CD14-positive monocyte (primary cell): ENCODE measurements at regions not wholly inside any gene's neighbourhood (a gene's known extent, or its start where the extent isn't known, plus 50 kb on each side); places are given as distances from the start of the nearest gene placed in this dataset.

ENCODE experiments used
- DNase-seq, 3 donors: peaks; one replicate each; pipeline ENCODE4 v3.0.0-alpha.2; 2011 to 2022
- H2AFZ ChIP-seq: 2 replicates; pipeline ENCODE4 v1.6.0; 2012; ENCODE audit warnings: mild to moderate bottlenecking, low read depth, low read length, inconsistent platforms; ENCODE audit not compliant: insufficient read depth, poor library complexity, severe bottlenecking
- H3K27ac ChIP-seq, 2 donors: 1 replicate in 1 of 2; 2 replicates in 1 of 2; pipeline ENCODE4 v1.5.1; 2012 to 2013; ENCODE audit warnings: low read length in 2 of 2, control low read depth in 1 of 2, inconsistent platforms in 1 of 2, low read depth in 1 of 2, mild to moderate bottlenecking in 1 of 2
- H3K27me3 ChIP-seq, 2 donors: one replicate each; pipeline versions ENCODE4 v1.6.0 to v1.6.1; 2011 to 2013; ENCODE audit warnings: low read length in 2 of 2; ENCODE audit not compliant: control insufficient read depth in 2 of 2, insufficient read depth in 2 of 2
- H3K36me3 ChIP-seq, 2 donors: replicated peaks in 1 of 2; 1 replicate in 1 of 2; 2 replicates in 1 of 2; pipeline versions ENCODE4 v1.5.1 to v1.6.1; 2012 to 2013; ENCODE audit warnings: low read length in 2 of 2, control low read depth in 1 of 2, inconsistent platforms in 1 of 2, mild to moderate bottlenecking in 1 of 2; ENCODE audit not compliant: insufficient read depth in 2 of 2, control insufficient read depth in 1 of 2
- H3K4me1 ChIP-seq, 2 donors: 1 replicate in 1 of 2; 2 replicates in 1 of 2; pipeline versions ENCODE4 v1.5.1 to v1.6.1; 2012 to 2013; ENCODE audit warnings: low read length in 2 of 2, control low read depth in 1 of 2, inconsistent platforms in 1 of 2, mild to moderate bottlenecking in 1 of 2, moderate library complexity in 1 of 2; ENCODE audit not compliant: insufficient read depth in 2 of 2, control insufficient read depth in 1 of 2
- H3K4me2 ChIP-seq: replicated peaks from 2 replicates; pipeline ENCODE3; 2012; ENCODE audit warnings: low read length, moderate library complexity, mild to moderate bottlenecking; ENCODE audit not compliant: poor library complexity, severe bottlenecking; ENCODE audit errors: extremely low read depth
- H3K4me3 ChIP-seq, 3 experiments: fragments of 200-600 bp in 1 of 3; sonication (generic) in 1 of 3; replicated peaks in 1 of 3; 1 replicate in 2 of 3; 2 replicates in 1 of 3; pipeline ENCODE4 v1.5.1; 2011 to 2013; ENCODE audit warnings: low read length in 3 of 3, mild to moderate bottlenecking in 3 of 3, control low read depth in 2 of 3, low read depth in 2 of 3, inconsistent platforms in 1 of 3, moderate library complexity in 1 of 3
- H3K79me2 ChIP-seq: 2 replicates; pipeline ENCODE4 v1.6.0; 2012; ENCODE audit warnings: mild to moderate bottlenecking, control low read depth, inconsistent platforms, low read length, moderate library complexity; ENCODE audit not compliant: insufficient read depth
- H3K9ac ChIP-seq: 2 replicates; pipeline ENCODE4 v1.6.0; 2017; ENCODE audit warnings: low read length, mild to moderate bottlenecking; ENCODE audit not compliant: insufficient read depth, poor library complexity, severe bottlenecking
- H3K9me3 ChIP-seq, 2 donors: replicated peaks in 1 of 2; 1 replicate in 1 of 2; 2 replicates in 1 of 2; pipeline versions ENCODE4 v1.5.1 to v1.6.1; 2012 to 2013; ENCODE audit warnings: low read length in 2 of 2, control low read depth in 1 of 2; ENCODE audit not compliant: control insufficient read depth in 1 of 2, insufficient read depth in 1 of 2
- H4K20me1 ChIP-seq: 2 replicates; pipeline ENCODE4 v1.6.0; 2012; ENCODE audit warnings: mild to moderate bottlenecking, low read length, control low read depth, moderate library complexity; ENCODE audit not compliant: insufficient read depth
- H3K27ac Mint-ChIP-seq, 7 donors: one replicate each; pipeline ENCODE4 v1.8.0; 2020; ENCODE audit warnings: mild to moderate bottlenecking in 7 of 7, mixed read lengths in 7 of 7, moderate library complexity in 6 of 7, inconsistent platforms in 2 of 7
- H3K27me3 Mint-ChIP-seq, 3 donors: one replicate each; pipeline ENCODE4 v1.8.0; 2021 to 2022; ENCODE audit warnings: low read depth in 3 of 3, mild to moderate bottlenecking in 3 of 3, mixed read lengths in 3 of 3, moderate library complexity in 3 of 3, inconsistent platforms in 1 of 3
- H3K36me3 Mint-ChIP-seq, 2 donors: one replicate each; pipeline ENCODE4 v1.8.0; 2020; ENCODE audit warnings: mixed read lengths in 2 of 2, inconsistent platforms in 1 of 2, mild to moderate bottlenecking in 1 of 2
- H3K4me1 Mint-ChIP-seq: one replicate; pipeline ENCODE4 v1.8.0; 2020; ENCODE audit warnings: mild to moderate bottlenecking, mixed read lengths
- H3K4me3 Mint-ChIP-seq, 2 donors: one replicate each; pipeline ENCODE4 v1.8.0; 2020; ENCODE audit warnings: mild to moderate bottlenecking in 2 of 2, mixed read lengths in 2 of 2, moderate library complexity in 1 of 2
- H3K9me3 Mint-ChIP-seq, 7 donors: one replicate each; pipeline ENCODE4 v1.8.0; 2020 to 2022; ENCODE audit warnings: mixed read lengths in 7 of 7, mild to moderate bottlenecking in 6 of 7, moderate library complexity in 6 of 7, inconsistent platforms in 2 of 7
- CTCF ChIP-seq: fragments of 200-600 bp; IDR thresholded peaks from one replicate; pipeline ENCODE4 v1.8.0; 2022; ENCODE audit warnings: antibody characterized with exemption, mild to moderate bottlenecking
- WGBS: methylation state at CpG from one replicate; pipeline ENCODE4 v1.1.5; 2013; ENCODE audit warnings: missing lambda C conversion rate; ENCODE audit not compliant: insufficient coverage; 5-methylcytosine and 5-hydroxymethylcytosine counted together
- intact Hi-C, 2 donors: fragments of 100-400 bp; cut with micrococcal nuclease; formaldehyde crosslinking; loops; one replicate each; pipeline versions ENCODE4 v1.15.0 to v1.15.1; 2023

DNA sequence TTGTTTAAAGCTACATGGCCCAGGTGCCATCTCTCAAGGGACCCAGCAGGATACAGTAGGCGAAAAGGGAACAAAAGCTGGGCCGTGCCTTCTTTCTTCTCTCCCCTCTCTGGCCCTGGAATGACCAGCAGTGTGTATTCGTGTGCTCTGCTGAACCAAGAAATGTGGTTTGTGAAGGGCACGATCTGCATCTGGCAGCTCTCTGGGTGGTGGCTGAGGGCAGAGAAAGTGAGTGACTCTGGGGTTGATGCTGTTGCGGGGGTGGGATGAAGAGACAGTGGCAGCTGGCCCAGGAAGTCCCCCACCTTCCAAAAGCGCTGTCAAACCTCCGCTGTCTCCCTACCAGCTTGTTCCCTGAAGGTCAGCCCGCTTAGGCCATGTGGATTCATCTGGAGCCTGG is 88.3 kb downstream of the CLDN34 start:
- H3K4me2 ChIP-seq, result no peak overlapping the region
- no peak overlapping the region for H3K4me3 Mint-ChIP-seq
- no peak for DNase-seq
- no peaks in the 10 kb centered on the region for H3K79me2 ChIP-seq
- TF ChIP-seq CTCF, result no peak
- no peak overlapping the region for H3K4me3 ChIP-seq
- no CpG with 5 or more reads among the region's 8 CpGs for WGBS
- H3K4me1 ChIP-seq, result no peaks in the 10 kb centered on the region
- H3K9me3 Mint-ChIP-seq, result peaks cover 2 to 16% (median 3%) of the 10 kb centered on the region in 7 donors
- H3K36me3 ChIP-seq, result no peaks in the 10 kb centered on the region
- H3K27me3 ChIP-seq, result no peaks in the 10 kb centered on the region
- no peak overlapping the region for H3K27ac ChIP-seq
- no peak overlapping the region for H3K9ac ChIP-seq
- H3K36me3 Mint-ChIP-seq, result no peaks in the 10 kb centered on the region
- H2AFZ ChIP-seq, result no peak overlapping the region
- H4K20me1 ChIP-seq, result peaks cover 22% of the 10 kb centered on the region
- H3K27ac Mint-ChIP-seq, result no peak overlapping the region
- intact Hi-C loops, result no loop called here
- peaks cover 5% of the 10 kb centered on the region for H3K4me1 Mint-ChIP-seq
- H3K27me3 Mint-ChIP-seq, result peaks cover 0 to 5% (median 2%) of the 10 kb centered on the region in 3 donors
- peaks cover 0 to 5% of the 10 kb centered on the region in 2 donors for H3K9me3 ChIP-seq

DNA sequence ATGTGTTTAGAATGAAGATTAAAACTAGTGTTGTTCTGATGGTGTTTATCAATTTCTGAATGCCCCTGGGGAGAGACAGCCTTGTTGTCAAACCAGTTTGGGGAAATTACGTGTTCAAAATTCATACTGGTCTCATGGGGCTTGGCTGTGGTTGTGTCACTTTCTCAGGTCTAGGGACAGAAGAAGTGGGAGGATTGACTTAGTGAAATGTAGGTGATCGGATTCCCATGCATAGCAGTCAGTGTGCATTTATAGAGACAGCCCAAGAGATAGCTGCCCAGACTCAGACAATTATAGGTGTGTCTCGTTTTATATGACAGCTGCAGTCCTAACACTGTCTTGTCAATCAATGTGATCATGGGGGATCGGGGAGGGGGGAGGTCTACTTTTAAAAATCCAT is 94.4 kb upstream of the CLCN4 start:
- Histone ChIP-seq H3K27me3 (no peaks in the 10 kb centered on the region), H3K27ac (no peak overlapping the region), H3K79me2 (no peaks in the 10 kb centered on the region), H3K4me2 (no peak overlapping the region), H2AFZ (no peak overlapping the region), H4K20me1 (peaks cover 12% of the 10 kb centered on the region), H3K36me3 (peaks cover 0 to 5% of the 10 kb centered on the region in 2 donors), H3K9me3 (no peaks in the 10 kb centered on the region), H3K4me1 (no peaks in the 10 kb centered on the region), H3K4me3 (no peak overlapping the region), H3K9ac (no peak overlapping the region)
- H3K27me3 Mint-ChIP-seq, result peaks cover 0 to 5% (median 2%) of the 10 kb centered on the region in 3 donors
- TF ChIP-seq CTCF, result no peak
- H3K27ac Mint-ChIP-seq, result no peak overlapping the region
- 71% methylated on average over 1 of the region's 4 CpGs for WGBS
- no peak for DNase-seq
- intact Hi-C loops, result no loop called here
- H3K4me3 Mint-ChIP-seq, result no peak overlapping the region
- H3K4me1 Mint-ChIP-seq, result no peaks in the 10 kb centered on the region
- peaks cover 0 to 2% (median 0%) of the 10 kb centered on the region in 7 donors for H3K9me3 Mint-ChIP-seq
- peaks cover 6 to 14% of the 10 kb centered on the region in 2 donors for H3K36me3 Mint-ChIP-seq
